ENCODE measurements at regions not wholly inside any gene's neighbourhood (a gene's known extent, or its start where the extent isn't known, plus 50 kb on each side); places are given as distances from the start of the nearest gene placed in this dataset.

DNA sequence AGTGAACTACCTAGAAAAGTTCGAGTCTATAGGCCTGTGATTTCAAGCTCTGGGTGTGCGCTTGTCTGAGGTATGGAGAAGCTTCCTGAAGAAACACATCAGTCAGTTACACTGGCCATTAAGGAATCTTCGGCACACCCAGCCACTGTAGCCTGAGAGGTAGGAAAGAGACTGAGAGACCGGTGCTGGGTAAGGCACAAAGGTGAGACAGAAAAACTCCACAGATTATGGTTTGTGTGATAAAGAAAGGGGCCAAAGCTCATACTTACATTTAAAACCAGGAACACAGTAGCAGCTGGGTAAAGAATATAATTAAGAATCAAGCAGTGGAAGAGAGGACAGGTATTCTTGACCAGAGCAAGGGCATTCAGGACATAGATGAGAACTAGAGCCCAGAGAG, 74.8 kb upstream of the TTC29 start:
- no peak for DNase-seq (ENCODE audit: low spot score in 2 of 2)
- Histone ChIP-seq H3K4me1 (peaks cover 0 to 7% (median 0%) of the 10 kb centered on the region in 4 donors), H3K4me3 (no peak overlapping the region), H3K27ac (no peak overlapping the region), H3K9me3 (no peaks in the 10 kb centered on the region), H3K36me3 (no peaks in the 10 kb centered on the region), H3K27me3 (no peaks in the 10 kb centered on the region)
- WGBS, 2 donors: 86 to 91% methylated on average over 4 of the region's 4 CpGs
- TF ChIP-seq EP300 (IDR thresholded peaks at IDR 0.05): no peak
- TF ChIP-seq POLR2A (IDR thresholded peaks at IDR 0.05): no peak
- TF ChIP-seq CTCF (IDR thresholded peaks at IDR 0.05): no peak

GRCh38 chr4:147025042-147025441, 79.4 kb upstream of the TTC29 start:
- no peaks in the 10 kb centered on the region for H3K36me3 ChIP-seq
- H3K27me3 ChIP-seq: no peaks in the 10 kb centered on the region
- H3K4me3 ChIP-seq: no peak overlapping the region
- 75% methylated on average over 2 of the region's 2 CpGs for WGBS, 2 donors
- no peaks in the 10 kb centered on the region for H3K9me3 ChIP-seq
- H3K27ac ChIP-seq: no peak overlapping the region
- no peak for DNase-seq (ENCODE audit: low spot score in 2 of 2)
- TF ChIP-seq EP300 (IDR thresholded peaks at IDR 0.05) (no peak), POLR2A (IDR thresholded peaks at IDR 0.05) (no peak), CTCF (IDR thresholded peaks at IDR 0.05) (no peak)
- H3K4me1 ChIP-seq: no peaks in the 10 kb centered on the region

DNA sequence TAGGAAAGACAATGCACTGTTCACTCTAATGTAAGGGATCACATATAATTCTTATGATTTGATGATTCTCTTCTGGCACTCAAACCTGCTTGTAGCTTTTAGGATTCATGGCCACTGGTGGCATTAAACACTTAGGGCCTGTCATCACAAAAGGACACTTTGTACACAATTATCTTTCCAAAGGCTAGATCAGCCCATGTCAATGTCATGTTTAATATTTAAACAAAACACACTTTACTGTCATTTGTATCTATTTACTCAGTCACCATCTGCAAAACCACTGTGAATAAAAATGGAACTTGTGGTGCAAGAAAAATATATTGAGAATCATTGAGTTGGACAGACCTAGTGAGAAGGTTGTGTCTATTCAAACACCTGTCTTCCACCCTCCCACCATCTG, 83.6 kb upstream of the TTC29 start:
- H3K4me1 ChIP-seq: no peaks in the 10 kb centered on the region
- DNase-seq (ENCODE audit: low spot score in 2 of 2): no peak
- no peaks in the 10 kb centered on the region for H3K27me3 ChIP-seq
- no peaks in the 10 kb centered on the region for H3K9me3 ChIP-seq
- no peak overlapping the region for H3K4me3 ChIP-seq
- no peaks in the 10 kb centered on the region for H3K36me3 ChIP-seq
- H3K27ac ChIP-seq: no peak overlapping the region
- TF ChIP-seq EP300 (IDR thresholded peaks at IDR 0.05) (no peak), CTCF (IDR thresholded peaks at IDR 0.05) (no peak), POLR2A (IDR thresholded peaks at IDR 0.05) (no peak)

- TF ChIP-seq POLR2A (IDR thresholded peaks at IDR 0.05) (no peak), CTCF (IDR thresholded peaks at IDR 0.05) (no peak), EP300 (IDR thresholded peaks at IDR 0.05) (no peak)
- no peaks in the 10 kb centered on the region for H3K4me1 ChIP-seq
- no peak overlapping the region for H3K4me3 ChIP-seq
- DNase-seq (ENCODE audit: low spot score in 2 of 2): no peak
- 66 to 68% methylated on average over 1 of the region's 1 CpG for WGBS, 2 donors
- H3K36me3 ChIP-seq: no peaks in the 10 kb centered on the region
- H3K27me3 ChIP-seq: no peaks in the 10 kb centered on the region
- no peak overlapping the region for H3K27ac ChIP-seq
- no peaks in the 10 kb centered on the region for H3K9me3 ChIP-seq
Observed at GRCh38 chr4:147034372-147034771, 88.7 kb upstream of the TTC29 start.

DNA sequence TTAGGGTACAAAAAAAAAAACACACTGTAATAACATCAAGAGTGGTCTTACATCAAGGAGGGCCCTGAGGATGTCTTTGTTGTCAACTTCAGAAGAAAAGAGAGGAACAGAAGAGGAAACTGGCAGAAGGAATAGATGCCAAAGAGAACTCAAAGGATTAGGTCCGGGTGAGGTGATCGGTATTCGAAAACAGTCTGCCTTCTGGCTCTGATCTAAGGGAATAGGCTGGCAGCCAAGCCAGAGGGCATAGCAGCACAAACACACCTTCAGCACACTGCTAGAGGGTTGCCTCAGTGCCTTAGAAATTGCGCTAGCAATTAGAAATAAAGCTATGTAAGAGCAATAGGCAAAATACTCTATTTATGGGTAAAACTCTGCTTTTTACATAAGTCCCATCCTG, 91.4 kb upstream of the TTC29 start:
- H3K27ac ChIP-seq: no peak overlapping the region
- H3K4me1 ChIP-seq: no peaks in the 10 kb centered on the region
- WGBS, 2 donors: 81 to 91% methylated on average over 4 of the region's 4 CpGs
- TF ChIP-seq POLR2A (IDR thresholded peaks at IDR 0.05) (no peak), EP300 (IDR thresholded peaks at IDR 0.05) (no peak), CTCF (IDR thresholded peaks at IDR 0.05) (no peak)
- no peaks in the 10 kb centered on the region for H3K36me3 ChIP-seq
- DNase-seq (ENCODE audit: low spot score in 2 of 2): no peak
- no peak overlapping the region for H3K4me3 ChIP-seq
- H3K27me3 ChIP-seq: no peaks in the 10 kb centered on the region
- no peaks in the 10 kb centered on the region for H3K9me3 ChIP-seq

Measured in tibial nerve (tissue), 4 donors.